Esophagus squamous epithelium (tissue), 4 donors: ENCODE measurements at regions not wholly inside any gene's neighbourhood (a gene's known extent, or its start where the extent isn't known, plus 50 kb on each side); places are given as distances from the start of the nearest gene placed in this dataset.
"Not testable (repeated sequence)": the region's sequence is repeated elsewhere in the genome, so short reads cannot be mapped to it uniquely, and the experiment has no call there.

Source experiments
- CTCF ChIP-seq, 6 experiments: fragments of 450-650 bp in 4 of 6; fragments of 200-600 bp in 2 of 6; sonication (generic) in 2 of 6; IDR thresholded peaks; one replicate each; pipeline ENCODE4 v1.5.1; 2016 to 2019; ENCODE audit warnings: antibody characterized with exemption in 6 of 6, mild to moderate bottlenecking in 4 of 6, moderate library complexity in 4 of 6
- POLR2A ChIP-seq, 4 donors: fragments of 450-650 bp; IDR thresholded peaks; one replicate each; pipeline ENCODE4 v1.6.1; 2017; ENCODE audit warnings: antibody characterized with exemption in 4 of 4, mild to moderate bottlenecking in 4 of 4, moderate library complexity in 3 of 4

GRCh38 chr9:62833323-62834200 lies 1643.7 kb downstream of the SPATA31A7 start:
- TF ChIP-seq CTCF, POLR2A (IDR thresholded peaks at IDR 0.05): not testable (repeated sequence)
